Sigmoid colon (tissue), 6 donors: ENCODE measurements at regions not wholly inside any gene's neighbourhood (a gene's known extent, or its start where the extent isn't known, plus 50 kb on each side); places are given as distances from the start of the nearest gene placed in this dataset.

ENCODE experiments used
- DNase-seq: peaks from one replicate; pipeline ENCODE4 v3.0.0-alpha.2; 2019
- H3K27ac ChIP-seq, 4 donors: fragments of 200-600 bp; sonication (generic); one replicate each; pipeline ENCODE4 v1.5.1; 2016 to 2019; ENCODE audit warnings: mild to moderate bottlenecking in 1 of 4
- H3K27me3 ChIP-seq, 3 donors: fragments of 200-600 bp; sonication (generic); one replicate each; pipeline ENCODE4 v1.5.1; 2019; ENCODE audit warnings: mild to moderate bottlenecking in 1 of 3
- H3K36me3 ChIP-seq, 4 donors: fragments of 200-600 bp; sonication (generic); one replicate each; pipeline ENCODE4 v1.5.1; 2016 to 2019
- H3K4me1 ChIP-seq, 4 donors: fragments of 200-600 bp; sonication (generic); one replicate each; pipeline ENCODE4 v1.5.1; 2017 to 2019
- H3K4me3 ChIP-seq, 4 donors: fragments of 200-600 bp; sonication (generic); one replicate each; pipeline ENCODE4 v1.5.1; 2017 to 2019; ENCODE audit warnings: mild to moderate bottlenecking in 2 of 4, moderate library complexity in 1 of 4
- H3K9me3 ChIP-seq, 4 donors: fragments of 200-600 bp in 3 of 4; sonication (generic) in 3 of 4; one replicate each; pipeline versions ENCODE4 v1.5.1 to v1.6.1; 2013 to 2019
- EP300 ChIP-seq, 4 donors: sonication (generic); formaldehyde crosslinking; IDR thresholded peaks; one replicate each; pipeline ENCODE4 v1.6.1; 2017; ENCODE audit warnings: antibody characterized with exemption in 4 of 4
- POLR2A ChIP-seq, 2 donors: fragments of 450-650 bp; IDR thresholded peaks; one replicate each; pipeline ENCODE4 v1.6.1; 2016; ENCODE audit warnings: antibody characterized with exemption in 2 of 2, mild to moderate bottlenecking in 2 of 2, moderate library complexity in 2 of 2
- POLR2AphosphoS5 ChIP-seq, 4 donors: sonication (generic); formaldehyde crosslinking; IDR thresholded peaks; one replicate each; pipeline ENCODE4 v1.6.1; 2017; ENCODE audit warnings: antibody characterized with exemption in 4 of 4
- WGBS, 2 donors: extraction: QIAGEN DNeasy Blood & Tissue Kit; methylation state at CpG; one replicate each; pipeline ENCODE4 v1.1.7; 2013; 5-methylcytosine and 5-hydroxymethylcytosine counted together
- intact Hi-C: fragments of 100-400 bp; cut with DNase I; formaldehyde crosslinking; loops from one replicate; pipeline ENCODE4 v1.15.1; 2023
- TF ChIP-seq, protein P1 (sequence below), 4 experiments: fragments of 450-650 bp in 3 of 4; fragments of 200-600 bp in 1 of 4; IDR thresholded peaks; one replicate each; pipeline ENCODE4 v1.5.1; 2016 to 2019; ENCODE audit warnings: antibody characterized with exemption in 4 of 4, mild to moderate bottlenecking in 3 of 4, moderate library complexity in 2 of 4
- donor health status: healthy with polysubstance abuse.
- donor health status: healthy.

DNA sequence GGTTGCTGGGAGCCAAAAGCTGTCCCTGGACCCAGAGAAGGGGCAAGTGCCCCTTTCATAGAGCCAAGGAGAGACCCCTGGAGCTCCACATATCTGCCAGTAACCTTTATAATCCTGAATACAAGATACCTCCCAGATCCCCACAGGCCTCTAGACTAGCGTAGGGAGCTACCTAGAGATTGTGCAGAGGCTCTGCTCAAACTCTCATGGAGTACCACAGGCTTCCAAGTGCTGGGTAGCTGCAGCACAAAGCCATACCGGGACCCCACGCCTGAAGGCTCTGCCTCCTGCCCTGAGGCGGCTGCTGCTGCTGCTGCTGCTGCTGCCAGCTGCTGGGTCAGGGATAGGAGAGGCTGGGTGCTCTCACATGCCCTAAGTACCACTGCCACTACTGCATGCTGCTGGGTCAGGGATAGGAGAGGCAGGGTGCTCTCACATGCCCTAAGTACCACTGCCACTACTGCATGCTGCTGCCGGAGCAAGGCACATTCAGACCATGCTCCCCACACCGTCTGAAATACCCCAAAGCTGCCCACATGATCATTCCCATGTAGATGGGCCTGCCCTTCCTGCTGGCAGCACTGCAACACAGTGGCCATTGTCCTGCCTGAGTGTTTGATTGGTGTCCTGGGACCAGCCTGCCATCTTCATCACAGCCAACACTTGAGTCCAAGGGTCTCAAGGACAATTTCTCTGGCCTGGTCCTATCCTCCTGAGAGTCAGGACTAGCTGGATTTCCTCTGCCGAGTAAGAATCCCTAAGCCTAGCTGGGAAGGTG, 1434.3 kb upstream of the ADGRB3 start:
- TF ChIP-seq EP300 (IDR thresholded peaks at IDR 0.05) = no peak
- no peak for TF ChIP-seq POLR2AphosphoS5 (IDR thresholded peaks at IDR 0.05)
- TF ChIP-seq POLR2A (IDR thresholded peaks at IDR 0.05) = no peak
- TF ChIP-seq, protein P1, sequence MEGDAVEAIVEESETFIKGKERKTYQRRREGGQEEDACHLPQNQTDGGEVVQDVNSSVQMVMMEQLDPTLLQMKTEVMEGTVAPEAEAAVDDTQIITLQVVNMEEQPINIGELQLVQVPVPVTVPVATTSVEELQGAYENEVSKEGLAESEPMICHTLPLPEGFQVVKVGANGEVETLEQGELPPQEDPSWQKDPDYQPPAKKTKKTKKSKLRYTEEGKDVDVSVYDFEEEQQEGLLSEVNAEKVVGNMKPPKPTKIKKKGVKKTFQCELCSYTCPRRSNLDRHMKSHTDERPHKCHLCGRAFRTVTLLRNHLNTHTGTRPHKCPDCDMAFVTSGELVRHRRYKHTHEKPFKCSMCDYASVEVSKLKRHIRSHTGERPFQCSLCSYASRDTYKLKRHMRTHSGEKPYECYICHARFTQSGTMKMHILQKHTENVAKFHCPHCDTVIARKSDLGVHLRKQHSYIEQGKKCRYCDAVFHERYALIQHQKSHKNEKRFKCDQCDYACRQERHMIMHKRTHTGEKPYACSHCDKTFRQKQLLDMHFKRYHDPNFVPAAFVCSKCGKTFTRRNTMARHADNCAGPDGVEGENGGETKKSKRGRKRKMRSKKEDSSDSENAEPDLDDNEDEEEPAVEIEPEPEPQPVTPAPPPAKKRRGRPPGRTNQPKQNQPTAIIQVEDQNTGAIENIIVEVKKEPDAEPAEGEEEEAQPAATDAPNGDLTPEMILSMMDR (IDR thresholded peaks at IDR 0.05) = no peak
- DNase-seq = no peak
- no peak overlapping the region for H3K4me3 ChIP-seq
- intact Hi-C loops = no loop called here
- 75 to 85% methylated on average over 7 of the region's 7 CpGs for WGBS, 2 donors
- no peak overlapping the region for H3K27ac ChIP-seq
- H3K4me1 ChIP-seq = no peaks in the 10 kb centered on the region
- H3K27me3 ChIP-seq = no peaks in the 10 kb centered on the region
- peaks cover 0 to 6% (median 0%) of the 10 kb centered on the region in 4 donors for H3K9me3 ChIP-seq
- no peaks in the 10 kb centered on the region for H3K36me3 ChIP-seq

DNA sequence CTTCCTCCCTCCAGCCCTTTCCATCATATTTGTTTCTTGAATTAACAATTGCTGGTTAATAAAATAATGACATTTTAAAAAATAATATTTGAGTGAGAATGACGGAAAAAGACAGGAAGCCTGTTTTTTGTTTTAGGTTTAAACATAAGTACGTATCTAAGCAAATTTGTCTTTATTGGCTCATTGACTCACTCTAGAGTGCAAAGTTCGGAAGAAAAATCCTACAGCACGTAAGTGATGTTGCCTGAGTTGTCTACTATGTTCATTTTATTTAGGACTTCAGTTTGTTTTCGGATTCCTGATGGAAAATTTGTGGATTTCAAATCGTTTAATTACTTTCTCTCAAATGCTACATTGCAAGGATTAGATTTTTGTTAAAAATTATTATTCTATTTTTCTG, 1435.7 kb upstream of the ADGRB3 start:
- H3K4me3 ChIP-seq = no peak overlapping the region
- peaks cover 0 to 8% (median 0%) of the 10 kb centered on the region in 4 donors for H3K9me3 ChIP-seq
- 57 to 75% methylated on average over 6 of the region's 6 CpGs for WGBS, 2 donors
- DNase-seq = no peak
- H3K27me3 ChIP-seq = no peaks in the 10 kb centered on the region
- H3K4me1 ChIP-seq = no peaks in the 10 kb centered on the region
- no peak for TF ChIP-seq POLR2AphosphoS5 (IDR thresholded peaks at IDR 0.05)
- no peak for TF ChIP-seq POLR2A (IDR thresholded peaks at IDR 0.05)
- no peak for TF ChIP-seq EP300 (IDR thresholded peaks at IDR 0.05)
- TF ChIP-seq, protein P1 (IDR thresholded peaks at IDR 0.05) = no peak
- no peaks in the 10 kb centered on the region for H3K36me3 ChIP-seq
- intact Hi-C loops = no loop called here
- no peak overlapping the region for H3K27ac ChIP-seq

DNA sequence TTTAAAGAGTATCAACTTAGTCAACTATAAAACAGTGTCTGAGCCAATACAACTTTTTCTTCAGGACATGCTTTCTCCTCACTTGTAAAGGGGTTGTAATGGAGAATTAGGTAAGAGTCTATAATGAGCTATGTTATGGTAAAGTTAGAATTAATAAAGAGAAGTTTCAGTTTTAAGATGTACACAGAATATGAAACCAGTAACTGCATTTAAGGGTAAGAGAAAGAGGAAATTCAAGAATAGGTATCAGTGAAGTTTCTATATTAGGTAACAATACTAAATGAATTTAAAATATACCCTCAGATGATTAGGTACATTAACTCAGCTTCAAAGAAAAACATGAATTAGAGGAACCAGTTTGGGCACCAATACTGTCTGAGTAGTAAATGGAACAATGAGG, 1444.3 kb upstream of the ADGRB3 start:
- no peaks in the 10 kb centered on the region for H3K36me3 ChIP-seq
- DNase-seq = no peak
- no peaks in the 10 kb centered on the region for H3K4me1 ChIP-seq
- H3K9me3 ChIP-seq = peaks cover 0 to 2% (median 0%) of the 10 kb centered on the region in 4 donors
- H3K27ac ChIP-seq = no peak overlapping the region
- no peak overlapping the region for H3K4me3 ChIP-seq
- no peaks in the 10 kb centered on the region for H3K27me3 ChIP-seq
- intact Hi-C loops = no loop called here
- TF ChIP-seq POLR2A (IDR thresholded peaks at IDR 0.05) (no peak), POLR2AphosphoS5 (IDR thresholded peaks at IDR 0.05) (no peak), EP300 (IDR thresholded peaks at IDR 0.05) (no peak)
- TF ChIP-seq, protein P1 (IDR thresholded peaks at IDR 0.05) = no peak

DNA sequence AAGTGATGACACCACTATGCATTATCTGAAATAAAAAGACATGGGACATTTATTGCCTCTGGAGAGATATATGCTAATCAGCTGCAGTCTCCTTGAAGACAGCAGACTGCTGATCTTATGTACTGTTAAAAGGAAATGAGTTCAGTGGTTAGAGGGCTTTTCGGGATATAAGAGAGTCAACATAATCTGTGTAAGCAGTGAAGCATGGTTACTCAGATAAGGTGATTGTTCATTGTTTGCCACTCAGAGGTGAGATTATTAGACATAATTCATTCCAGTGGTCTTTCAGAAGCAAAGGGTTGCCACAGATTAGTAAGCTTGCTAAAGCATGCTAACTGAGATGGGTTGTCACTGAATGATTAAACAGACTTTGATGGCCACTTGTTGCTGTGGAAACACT, 1450.7 kb upstream of the ADGRB3 start:
- Histone ChIP-seq H3K4me3 (no peak overlapping the region), H3K27me3 (no peaks in the 10 kb centered on the region), H3K36me3 (no peaks in the 10 kb centered on the region), H3K9me3 (no peaks in the 10 kb centered on the region), H3K27ac (no peak overlapping the region), H3K4me1 (no peaks in the 10 kb centered on the region)
- no peak for TF ChIP-seq POLR2AphosphoS5 (IDR thresholded peaks at IDR 0.05)
- TF ChIP-seq, protein P1 (IDR thresholded peaks at IDR 0.05) = no peak
- no peak for DNase-seq
- intact Hi-C loops = no loop called here
- WGBS, 2 donors = 74 to 76% methylated on average over 1 of the region's 1 CpG

DNA sequence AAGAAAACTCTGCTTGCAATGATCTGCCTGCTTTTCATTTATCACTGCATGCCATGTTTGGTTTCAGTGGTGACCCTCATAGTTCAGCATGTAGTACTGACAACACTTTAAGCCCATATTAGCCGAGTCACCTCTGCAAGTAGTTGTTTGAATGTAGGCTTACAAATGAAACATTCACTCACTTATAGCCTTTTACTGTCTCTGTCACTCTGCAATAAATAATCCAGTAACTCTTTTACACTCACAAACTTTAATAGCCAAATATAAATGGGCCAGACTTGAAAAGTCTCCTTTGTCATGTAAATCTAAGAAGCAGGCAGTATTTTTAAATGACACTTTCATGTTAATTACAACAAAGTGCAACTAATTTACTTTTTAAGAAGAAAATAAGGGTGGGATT, 1460.0 kb upstream of the ADGRB3 start:
- 43 to 50% methylated on average over 1 of the region's 1 CpG for WGBS, 2 donors
- Histone ChIP-seq H3K27me3 (no peaks in the 10 kb centered on the region), H3K36me3 (no peaks in the 10 kb centered on the region), H3K27ac (no peak overlapping the region), H3K9me3 (no peaks in the 10 kb centered on the region), H3K4me3 (no peak overlapping the region), H3K4me1 (no peaks in the 10 kb centered on the region)
- intact Hi-C loops = no loop called here
- TF ChIP-seq, protein P1 (IDR thresholded peaks at IDR 0.05) = no peak
- TF ChIP-seq EP300 (IDR thresholded peaks at IDR 0.05) (no peak), POLR2A (IDR thresholded peaks at IDR 0.05) (no peak), POLR2AphosphoS5 (IDR thresholded peaks at IDR 0.05) (no peak)
- DNase-seq = no peak
